ENCODE measurements at regions not wholly inside any gene's neighbourhood (a gene's known extent, or its start where the extent isn't known, plus 50 kb on each side); places are given as distances from the start of the nearest gene placed in this dataset.

GRCh38 chr15:47951781-47952180 is 169.0 kb upstream of the SLC24A5 start:
- DNase-seq (ENCODE audit: low read depth) = no peak
- in situ Hi-C loops (cut with HindIII; ENCODE audit: low sequenced_read_pairs) = no loop called here
- TF ChIP-seq, protein P1, sequence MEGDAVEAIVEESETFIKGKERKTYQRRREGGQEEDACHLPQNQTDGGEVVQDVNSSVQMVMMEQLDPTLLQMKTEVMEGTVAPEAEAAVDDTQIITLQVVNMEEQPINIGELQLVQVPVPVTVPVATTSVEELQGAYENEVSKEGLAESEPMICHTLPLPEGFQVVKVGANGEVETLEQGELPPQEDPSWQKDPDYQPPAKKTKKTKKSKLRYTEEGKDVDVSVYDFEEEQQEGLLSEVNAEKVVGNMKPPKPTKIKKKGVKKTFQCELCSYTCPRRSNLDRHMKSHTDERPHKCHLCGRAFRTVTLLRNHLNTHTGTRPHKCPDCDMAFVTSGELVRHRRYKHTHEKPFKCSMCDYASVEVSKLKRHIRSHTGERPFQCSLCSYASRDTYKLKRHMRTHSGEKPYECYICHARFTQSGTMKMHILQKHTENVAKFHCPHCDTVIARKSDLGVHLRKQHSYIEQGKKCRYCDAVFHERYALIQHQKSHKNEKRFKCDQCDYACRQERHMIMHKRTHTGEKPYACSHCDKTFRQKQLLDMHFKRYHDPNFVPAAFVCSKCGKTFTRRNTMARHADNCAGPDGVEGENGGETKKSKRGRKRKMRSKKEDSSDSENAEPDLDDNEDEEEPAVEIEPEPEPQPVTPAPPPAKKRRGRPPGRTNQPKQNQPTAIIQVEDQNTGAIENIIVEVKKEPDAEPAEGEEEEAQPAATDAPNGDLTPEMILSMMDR (IDR thresholded peaks at IDR 0.05; ENCODE audit: low read depth, low read length, missing control alignments) = no peak
- no peak overlapping the region for H3K4me3 ChIP-seq (ENCODE audit: low read depth, low read length)

DNA sequence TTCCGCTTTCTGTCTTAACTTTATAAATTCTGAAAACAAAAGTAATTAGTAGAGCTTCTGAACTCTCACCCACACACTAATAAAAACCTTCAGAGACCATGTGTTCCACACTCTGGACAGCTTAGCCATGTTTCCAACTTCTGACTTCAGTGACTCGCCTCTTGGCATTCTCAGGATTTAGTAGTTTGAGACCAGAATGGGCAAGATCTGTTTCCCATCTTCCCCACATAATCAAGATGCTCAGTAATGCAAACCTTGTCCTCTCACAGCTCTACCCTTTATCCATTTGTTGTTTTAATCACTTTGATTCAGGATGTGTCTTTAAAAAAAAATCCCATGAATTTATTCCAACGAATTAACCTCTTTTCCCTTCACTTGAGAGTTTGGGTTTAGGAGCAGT is 166.6 kb upstream of the SLC24A5 start:
- in situ Hi-C loops (cut with HindIII; ENCODE audit: low sequenced_read_pairs) = no loop called here
- TF ChIP-seq, protein P1 (IDR thresholded peaks at IDR 0.05; ENCODE audit: low read depth, low read length, missing control alignments) = no peak

DNA sequence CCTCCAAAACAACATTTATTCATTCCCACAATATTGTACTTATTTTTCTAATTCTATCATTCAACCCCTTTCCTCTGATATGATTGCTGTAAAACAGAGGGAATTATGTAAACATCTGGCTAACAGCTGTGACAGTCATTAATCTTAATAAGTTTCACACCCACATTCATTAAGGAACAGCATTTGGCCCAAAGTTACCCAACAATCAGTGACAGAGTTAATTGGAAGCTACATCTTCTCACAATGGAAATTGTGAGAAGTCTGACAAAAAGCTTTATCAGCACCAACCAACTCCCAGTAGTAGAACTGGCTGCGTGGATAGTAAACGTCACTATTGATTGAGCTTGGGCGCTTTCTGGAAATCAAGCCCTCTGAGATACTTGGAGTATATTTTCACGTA is 165.8 kb upstream of the SLC24A5 start:
- no peak for DNase-seq (ENCODE audit: low read depth)
- TF ChIP-seq, protein P1 (IDR thresholded peaks at IDR 0.05; ENCODE audit: low read depth, low read length, missing control alignments) = no peak
- in situ Hi-C loops (cut with HindIII; ENCODE audit: low sequenced_read_pairs) = no loop called here
- H3K4me3 ChIP-seq (ENCODE audit: low read depth, low read length) = no peak overlapping the region

More for the DNA sequence above, 166.6 kb upstream of the SLC24A5 start:
- H3K4me3 ChIP-seq (ENCODE audit: low read depth, low read length) = no peak overlapping the region
- no peak for DNase-seq (ENCODE audit: low read depth)

- H3K4me3 ChIP-seq (ENCODE audit: low read depth, low read length) = no peak overlapping the region
- TF ChIP-seq, protein P1 (IDR thresholded peaks at IDR 0.05; ENCODE audit: low read depth, low read length, missing control alignments) = no peak
- no peak for DNase-seq (ENCODE audit: low read depth)
- in situ Hi-C loops (cut with HindIII; ENCODE audit: low sequenced_read_pairs) = no loop called here
These were observed 161.0 kb upstream of the SLC24A5 start for GRCh38 chr15:47959617-47960413.

DNA sequence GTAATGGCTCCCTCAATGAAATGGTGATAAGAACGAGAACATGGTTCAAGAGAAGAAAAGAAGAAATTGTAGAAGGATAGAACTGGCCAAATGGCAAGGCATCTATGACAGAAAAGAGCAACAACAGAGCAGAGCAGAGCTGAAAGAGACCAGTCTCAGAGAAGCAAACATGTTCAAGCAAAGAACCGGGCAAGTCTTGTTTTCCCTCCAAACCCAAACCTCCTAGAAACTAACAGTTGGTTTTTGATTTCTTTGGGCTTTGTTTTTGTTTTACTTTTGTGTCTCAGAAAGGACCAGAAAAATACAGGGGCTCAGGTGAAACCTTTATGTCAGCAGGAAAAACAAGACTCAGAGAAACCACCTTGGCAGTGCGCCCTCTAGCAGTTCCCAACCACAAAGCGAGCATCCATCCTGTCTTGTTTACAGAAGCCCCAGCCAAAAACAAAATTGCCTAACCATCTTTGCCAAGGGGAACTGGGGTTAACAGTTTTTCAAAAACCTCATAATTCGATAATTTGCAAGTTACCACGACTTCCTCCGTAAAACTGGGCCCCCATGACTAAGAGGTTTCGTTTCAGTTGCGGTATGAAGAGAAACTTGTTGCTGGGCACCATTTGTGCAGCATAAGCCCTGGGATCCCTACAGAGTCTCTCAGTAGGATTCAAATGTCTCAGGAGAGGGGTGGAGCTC is 159.2 kb upstream of the SLC24A5 start:
- in situ Hi-C loops (cut with HindIII; ENCODE audit: low sequenced_read_pairs) = no loop called here
- TF ChIP-seq, protein P1 (IDR thresholded peaks at IDR 0.05; ENCODE audit: low read depth, low read length, missing control alignments) = no peak
- no peak for DNase-seq (ENCODE audit: low read depth)
- H3K4me3 ChIP-seq (ENCODE audit: low read depth, low read length) = no peak overlapping the region

GRCh38 chr15:47963265-47963664 is 157.5 kb upstream of the SLC24A5 start:
- TF ChIP-seq, protein P1 (IDR thresholded peaks at IDR 0.05; ENCODE audit: low read depth, low read length, missing control alignments) = no peak
- H3K4me3 ChIP-seq (ENCODE audit: low read depth, low read length) = no peak overlapping the region
- DNase-seq (ENCODE audit: low read depth) = no peak
- in situ Hi-C loops (cut with HindIII; ENCODE audit: low sequenced_read_pairs) = no loop called here

Data from astrocyte of the cerebellum (primary cell).